ENCODE measurements at regions not wholly inside any gene's neighbourhood (a gene's known extent, or its start where the extent isn't known, plus 50 kb on each side); places are given as distances from the start of the nearest gene placed in this dataset.

DNA sequence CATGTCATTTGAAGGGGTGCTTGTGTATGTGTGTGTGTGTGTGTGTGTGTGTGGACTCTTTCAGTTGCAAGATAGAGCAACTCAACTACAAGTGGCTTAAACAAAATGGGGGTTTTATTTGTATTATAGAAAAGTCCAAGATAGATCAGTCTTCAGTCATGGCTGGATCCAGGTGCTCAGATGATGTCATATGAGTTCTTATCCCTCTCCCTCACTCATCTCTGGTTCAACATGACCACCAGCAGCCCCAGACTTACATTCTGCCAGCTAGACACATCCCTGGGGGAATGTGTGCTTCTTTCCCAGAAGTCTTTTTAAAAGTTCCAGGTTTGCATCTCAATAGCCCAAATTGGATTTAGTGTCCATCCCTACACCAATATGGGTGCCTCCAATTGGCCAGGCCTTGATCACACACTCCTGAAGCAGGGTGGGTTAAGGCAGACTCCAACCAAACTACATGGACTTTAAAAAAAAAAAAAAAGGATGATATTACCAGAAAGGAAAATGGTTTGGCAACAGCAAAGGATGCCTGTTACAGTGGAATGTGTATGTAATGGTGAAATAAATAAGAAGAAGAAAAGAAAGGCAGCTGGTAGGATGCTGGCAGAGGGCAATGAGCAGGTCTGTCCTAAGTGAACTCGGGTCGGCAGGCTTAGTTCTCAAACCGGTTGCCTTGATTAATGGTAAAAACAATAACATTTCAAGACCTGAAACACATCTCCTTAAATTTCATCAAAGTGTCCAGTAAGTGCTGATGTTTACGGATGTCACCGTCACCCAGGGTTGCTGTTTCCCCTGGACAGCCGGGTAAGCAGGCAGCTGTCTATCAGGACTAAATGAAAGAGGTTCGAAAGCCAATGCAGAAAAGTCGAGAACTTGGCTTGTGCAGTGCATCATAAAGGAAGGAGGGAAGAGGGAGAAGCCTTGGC lies 107.7 kb downstream of the SMIM20 start:
- Histone ChIP-seq H3K36me3 (ENCODE audit: control insufficient read depth, insufficient read depth, low read length) (no peaks in the 10 kb centered on the region), H3K9me3 (ENCODE audit: control insufficient read depth, insufficient read depth, low read length) (no peaks in the 10 kb centered on the region), H3K4me3 (ENCODE audit: low read depth, low read length) (no peak overlapping the region), H3K4me1 (ENCODE audit: control insufficient read depth, insufficient read depth, low read length) (no peaks in the 10 kb centered on the region), H3K27me3 (ENCODE audit: control insufficient read depth, insufficient read depth, low read length) (no peaks in the 10 kb centered on the region), H3K9ac (ENCODE audit: low read depth, low read length) (no peak overlapping the region)

DNA sequence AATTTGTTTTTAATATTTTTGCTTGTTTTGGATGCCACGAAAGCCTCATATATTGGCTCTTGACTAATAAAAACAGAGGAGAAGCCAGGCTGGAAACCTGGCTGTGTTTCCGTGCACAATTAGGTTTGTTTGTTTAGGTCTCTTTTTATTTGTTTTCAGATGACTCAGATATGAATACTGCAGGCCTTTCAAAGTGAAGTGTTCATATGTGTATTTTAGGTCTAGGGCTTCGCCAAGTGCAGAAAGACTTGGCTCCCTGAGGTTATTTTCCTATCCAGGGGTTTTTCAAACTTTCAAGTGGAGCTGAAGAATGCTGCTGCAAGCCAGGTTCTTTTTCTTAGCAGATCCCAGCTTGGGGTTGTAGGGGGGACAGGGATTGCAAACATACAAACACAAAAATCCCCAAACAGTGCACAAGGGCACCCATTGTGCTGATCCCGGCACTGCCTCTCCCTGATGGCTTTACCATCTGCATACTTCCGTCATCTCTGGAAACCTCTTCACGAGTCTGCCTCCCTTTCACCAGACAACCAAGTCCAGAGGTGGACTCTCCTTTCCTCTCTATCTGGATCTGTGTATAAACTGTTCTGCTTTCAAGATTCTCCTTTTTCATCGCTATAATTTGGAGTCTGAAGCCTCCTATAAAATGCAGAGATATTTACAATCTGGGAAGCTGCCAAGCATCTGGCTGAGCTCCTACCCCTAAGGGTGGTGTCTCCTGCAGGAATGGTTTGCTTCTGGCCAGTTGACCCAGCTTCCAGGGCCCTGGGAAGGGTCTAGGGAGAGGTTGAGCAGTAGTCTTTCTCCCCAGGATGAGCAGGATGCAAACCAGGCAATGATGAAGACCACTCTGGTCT lies 108.6 kb downstream of the SMIM20 start:
- H3K36me3 ChIP-seq (ENCODE audit: control insufficient read depth, insufficient read depth, low read length): no peaks in the 10 kb centered on the region

DNA sequence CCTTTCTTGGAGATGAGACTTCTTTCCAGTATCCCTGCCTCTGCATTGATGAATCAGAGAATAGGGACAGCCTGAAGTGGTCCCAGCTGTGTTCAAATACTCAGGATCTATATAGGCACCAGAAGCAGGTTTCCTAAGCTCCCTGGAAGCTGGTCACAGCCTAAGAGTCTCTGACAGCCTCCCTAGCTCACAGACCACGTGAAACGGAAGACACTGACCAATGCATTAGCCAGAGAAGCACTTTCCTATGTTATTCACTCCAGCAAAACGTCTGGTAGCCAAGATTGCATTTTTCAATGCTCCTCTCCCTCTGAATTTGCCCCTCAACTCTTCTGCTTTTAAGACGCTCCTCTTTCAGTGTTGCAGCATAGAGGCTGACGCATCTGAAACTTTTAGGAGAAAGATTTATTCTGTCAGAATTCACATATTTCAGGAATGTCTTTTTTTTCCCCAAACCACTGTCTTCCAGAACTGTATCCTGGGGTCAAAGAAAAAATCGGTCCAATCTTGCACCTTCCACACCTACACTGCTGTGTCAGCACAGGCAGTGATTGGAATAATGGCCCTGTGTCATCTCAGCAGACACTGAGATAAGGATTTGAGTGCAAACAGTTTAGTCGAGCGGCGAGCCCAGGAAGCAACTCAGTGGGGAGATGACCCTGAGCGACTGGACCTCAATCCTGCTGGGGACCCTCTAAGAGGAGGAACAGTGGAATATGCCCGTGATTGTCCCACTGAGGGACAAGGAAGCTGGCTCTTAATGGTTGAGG lies 109.4 kb downstream of the SMIM20 start:
- H3K9me3 ChIP-seq (ENCODE audit: control insufficient read depth, insufficient read depth, low read length): no peaks in the 10 kb centered on the region
- H3K9ac ChIP-seq (ENCODE audit: low read depth, low read length): no peak overlapping the region
- H3K4me3 ChIP-seq (ENCODE audit: low read depth, low read length): no peak overlapping the region
- H3K4me1 ChIP-seq (ENCODE audit: control insufficient read depth, insufficient read depth, low read length): peaks cover 2% of the 10 kb centered on the region
- H3K27me3 ChIP-seq (ENCODE audit: control insufficient read depth, insufficient read depth, low read length): no peaks in the 10 kb centered on the region
- H3K36me3 ChIP-seq (ENCODE audit: control insufficient read depth, insufficient read depth, low read length): no peaks in the 10 kb centered on the region

More for the DNA sequence above, 108.6 kb downstream of the SMIM20 start:
- H3K4me1 ChIP-seq (ENCODE audit: control insufficient read depth, insufficient read depth, low read length): no peaks in the 10 kb centered on the region
- no peak overlapping the region for H3K4me3 ChIP-seq (ENCODE audit: low read depth, low read length)
- no peaks in the 10 kb centered on the region for H3K9me3 ChIP-seq (ENCODE audit: control insufficient read depth, insufficient read depth, low read length)
- no peak overlapping the region for H3K9ac ChIP-seq (ENCODE audit: low read depth, low read length)
- H3K27me3 ChIP-seq (ENCODE audit: control insufficient read depth, insufficient read depth, low read length): no peaks in the 10 kb centered on the region

DNA sequence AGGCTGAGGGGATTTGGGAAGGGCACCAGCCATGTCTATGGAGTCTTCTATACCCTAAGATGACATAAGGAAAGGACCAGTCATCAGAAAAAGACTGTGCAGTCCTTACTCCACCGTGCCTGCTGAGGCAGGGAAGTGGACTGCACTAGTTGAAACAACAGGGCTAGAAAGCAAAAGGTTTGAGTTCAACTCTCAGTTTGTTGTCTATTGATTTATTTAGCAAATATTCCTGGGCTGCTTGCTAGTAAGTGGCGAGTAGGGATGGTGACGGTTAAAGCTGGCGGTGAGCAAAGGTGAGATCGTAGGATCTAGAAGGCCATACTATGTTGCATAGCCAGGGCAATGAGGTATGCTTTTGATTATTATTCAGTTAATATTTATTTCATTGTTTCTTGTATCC lies 110.1 kb downstream of the SMIM20 start:
- Histone ChIP-seq H3K36me3 (ENCODE audit: control insufficient read depth, insufficient read depth, low read length) (no peaks in the 10 kb centered on the region), H3K4me1 (ENCODE audit: control insufficient read depth, insufficient read depth, low read length) (peaks cover 2% of the 10 kb centered on the region), H3K9me3 (ENCODE audit: control insufficient read depth, insufficient read depth, low read length) (no peaks in the 10 kb centered on the region), H3K27me3 (ENCODE audit: control insufficient read depth, insufficient read depth, low read length) (no peaks in the 10 kb centered on the region), H3K4me3 (ENCODE audit: low read depth, low read length) (no peak overlapping the region), H3K9ac (ENCODE audit: low read depth, low read length) (no peak overlapping the region)

DNA sequence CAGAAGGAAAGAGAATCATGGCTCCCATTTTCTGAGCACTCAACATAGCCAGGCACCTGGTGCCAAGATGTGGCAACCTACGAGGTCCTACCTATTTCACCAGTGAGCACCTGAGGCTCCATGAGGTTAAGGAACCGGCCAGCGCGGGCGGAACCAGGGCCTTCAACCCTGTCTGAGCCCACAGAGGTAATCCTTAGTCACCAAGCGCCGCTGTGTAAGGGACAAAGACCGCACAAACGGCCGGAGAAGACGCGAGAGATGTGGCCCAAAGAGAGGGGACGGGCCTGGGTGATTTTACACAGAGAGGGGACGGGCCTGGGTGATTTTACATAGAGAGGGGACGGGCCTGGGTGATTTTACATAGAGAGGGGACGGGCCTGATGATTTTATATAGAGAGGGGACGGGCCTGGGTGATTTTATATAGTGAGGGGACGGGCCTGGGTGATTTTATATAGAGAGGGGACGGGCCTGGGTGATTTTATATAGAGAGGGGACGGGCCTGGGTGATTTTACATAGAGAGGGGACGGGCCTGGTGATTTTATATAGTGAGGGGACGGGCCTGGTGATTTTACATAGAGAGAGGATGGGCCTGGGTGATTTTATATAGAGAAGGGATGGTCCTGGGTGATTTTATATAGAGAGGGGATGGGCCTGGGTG lies 114.2 kb downstream of the SMIM20 start:
- Histone ChIP-seq H3K9me3 (ENCODE audit: control insufficient read depth, insufficient read depth, low read length) (no peaks in the 10 kb centered on the region), H3K9ac (ENCODE audit: low read depth, low read length) (no peak overlapping the region), H3K4me3 (ENCODE audit: low read depth, low read length) (peak overlapping the region; percentile 60), H3K27me3 (ENCODE audit: control insufficient read depth, insufficient read depth, low read length) (no peaks in the 10 kb centered on the region), H3K4me1 (ENCODE audit: control insufficient read depth, insufficient read depth, low read length) (peaks cover 19% of the 10 kb centered on the region), H3K36me3 (ENCODE audit: control insufficient read depth, insufficient read depth, low read length) (no peaks in the 10 kb centered on the region)

DNA sequence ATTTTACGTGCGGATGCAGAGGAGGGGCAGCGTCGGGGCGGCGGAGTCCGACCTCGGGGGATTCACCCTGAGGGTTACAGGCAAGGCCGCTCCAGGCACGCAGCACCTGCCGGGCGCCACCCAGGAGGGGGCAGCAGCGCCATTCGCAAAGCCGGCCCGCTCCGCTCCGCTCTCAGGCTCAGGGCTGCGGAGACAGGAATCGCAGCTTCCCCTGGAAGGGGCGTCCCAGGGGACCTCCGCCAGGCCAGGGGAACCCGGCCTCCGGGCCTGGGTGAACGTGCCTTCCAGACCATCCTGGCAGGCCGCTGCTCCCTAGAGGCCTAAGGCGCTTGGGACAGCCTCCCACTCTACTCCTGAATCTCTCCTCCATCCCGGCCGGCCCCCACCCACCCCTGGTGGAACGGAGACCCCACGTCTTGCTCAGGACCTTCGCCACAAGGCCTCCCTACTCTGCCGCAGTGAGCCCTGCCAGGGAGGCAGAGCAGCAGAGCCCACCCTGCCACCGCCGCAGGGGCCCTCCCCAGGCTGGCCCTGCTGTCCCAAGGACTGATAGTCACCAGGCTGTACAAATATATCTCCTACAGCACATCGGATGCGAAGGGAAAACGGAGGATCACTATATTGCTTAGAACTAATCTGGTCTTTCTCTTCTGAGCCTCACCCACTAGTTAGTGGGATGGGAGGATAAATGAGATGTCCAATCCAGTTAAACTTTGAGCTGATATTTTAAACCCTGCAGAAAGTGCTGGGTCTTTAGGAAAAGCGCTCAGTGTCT lies 115.0 kb downstream of the SMIM20 start:
- Histone ChIP-seq H3K9ac (ENCODE audit: low read depth, low read length) (peak overlapping the region; percentile 62), H3K4me3 (ENCODE audit: low read depth, low read length) (peak overlapping the region; percentile 55), H3K9me3 (ENCODE audit: control insufficient read depth, insufficient read depth, low read length) (no peaks in the 10 kb centered on the region), H3K36me3 (ENCODE audit: control insufficient read depth, insufficient read depth, low read length) (no peaks in the 10 kb centered on the region), H3K27me3 (ENCODE audit: control insufficient read depth, insufficient read depth, low read length) (no peaks in the 10 kb centered on the region), H3K4me1 (ENCODE audit: control insufficient read depth, insufficient read depth, low read length) (peaks cover 19% of the 10 kb centered on the region)

DNA sequence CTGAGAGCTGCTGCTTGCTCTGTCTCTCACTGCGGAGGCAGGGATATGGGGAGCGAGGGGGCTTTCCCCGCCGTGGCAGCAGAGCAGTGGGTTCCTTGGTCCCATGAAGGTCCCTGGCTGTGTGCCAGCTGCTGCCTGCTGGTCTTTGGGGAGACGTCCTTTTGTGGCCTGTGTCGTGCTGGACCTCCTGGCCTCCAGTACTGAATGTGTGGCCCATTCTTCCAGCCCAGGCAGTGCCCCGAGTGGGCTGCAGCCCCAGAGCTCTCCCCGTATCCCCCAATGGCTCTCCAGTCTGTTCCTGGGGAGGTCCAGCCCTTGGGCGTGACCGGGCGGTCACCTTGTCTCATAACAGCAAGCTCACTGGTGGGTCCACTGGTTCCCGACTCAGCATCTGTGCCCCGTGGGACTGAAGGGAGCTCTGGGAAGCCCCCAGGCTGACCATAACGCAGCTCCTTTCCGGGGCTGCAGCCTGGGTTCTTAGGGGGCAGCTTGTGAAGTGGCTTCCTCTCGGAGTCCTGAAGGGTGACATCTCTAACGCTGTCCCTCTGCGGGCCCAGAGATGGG lies 115.6 kb downstream of the SMIM20 start:
- H3K4me3 ChIP-seq (ENCODE audit: low read depth, low read length): peak overlapping the region; percentile 55
- no peaks in the 10 kb centered on the region for H3K27me3 ChIP-seq (ENCODE audit: control insufficient read depth, insufficient read depth, low read length)
- H3K9me3 ChIP-seq (ENCODE audit: control insufficient read depth, insufficient read depth, low read length): no peaks in the 10 kb centered on the region
- H3K4me1 ChIP-seq (ENCODE audit: control insufficient read depth, insufficient read depth, low read length): peaks cover 19% of the 10 kb centered on the region
- no peaks in the 10 kb centered on the region for H3K36me3 ChIP-seq (ENCODE audit: control insufficient read depth, insufficient read depth, low read length)
- peak overlapping the region; percentile 62 for H3K9ac ChIP-seq (ENCODE audit: low read depth, low read length)

DNA sequence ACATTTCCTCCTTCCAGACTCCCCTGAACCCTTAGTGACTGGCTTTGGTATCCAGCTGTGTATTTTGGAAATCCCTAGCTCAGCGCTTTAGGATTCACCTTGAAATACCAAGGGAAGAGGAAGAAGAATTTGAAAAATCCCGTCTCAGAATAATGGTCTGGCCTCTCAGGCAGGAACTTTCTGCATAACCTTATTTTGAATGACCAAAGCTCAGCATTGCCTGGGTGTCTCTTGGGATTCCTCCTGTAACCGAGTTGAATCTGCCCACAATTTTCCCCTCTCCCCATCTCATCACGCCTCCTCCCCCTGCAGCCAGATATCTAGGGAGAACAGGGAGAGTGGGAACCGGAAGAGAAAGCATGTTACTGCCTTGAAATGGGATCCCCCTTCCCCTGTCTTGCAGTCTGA lies 116.2 kb downstream of the SMIM20 start:
- H3K36me3 ChIP-seq (ENCODE audit: control insufficient read depth, insufficient read depth, low read length): no peaks in the 10 kb centered on the region
- no peaks in the 10 kb centered on the region for H3K9me3 ChIP-seq (ENCODE audit: control insufficient read depth, insufficient read depth, low read length)
- peaks cover 19% of the 10 kb centered on the region for H3K4me1 ChIP-seq (ENCODE audit: control insufficient read depth, insufficient read depth, low read length)
- H3K9ac ChIP-seq (ENCODE audit: low read depth, low read length): peak overlapping the region; percentile 68
- peak overlapping the region; percentile 55 for H3K4me3 ChIP-seq (ENCODE audit: low read depth, low read length)
- H3K27me3 ChIP-seq (ENCODE audit: control insufficient read depth, insufficient read depth, low read length): no peaks in the 10 kb centered on the region

DNA sequence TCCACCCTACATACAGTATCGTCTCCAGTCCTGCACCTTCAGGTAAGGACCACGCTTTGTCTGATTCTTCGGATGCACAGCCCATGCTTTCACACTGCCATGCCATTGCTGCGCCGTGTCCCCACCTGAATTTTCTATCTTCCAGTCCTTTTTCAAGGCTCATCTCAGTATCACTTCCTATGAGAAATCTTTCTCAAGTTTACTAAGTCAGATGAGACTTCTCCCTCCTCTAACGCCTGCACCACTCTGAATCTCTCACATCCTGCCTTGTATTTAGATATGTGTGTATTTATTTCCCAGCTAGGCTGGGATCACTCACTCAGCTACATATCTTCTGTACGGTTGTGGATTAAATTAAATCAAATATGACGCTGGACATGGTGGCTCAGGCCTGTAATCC lies 116.8 kb downstream of the SMIM20 start:
- H3K36me3 ChIP-seq (ENCODE audit: control insufficient read depth, insufficient read depth, low read length): no peaks in the 10 kb centered on the region
- H3K4me1 ChIP-seq (ENCODE audit: control insufficient read depth, insufficient read depth, low read length): peaks cover 19% of the 10 kb centered on the region
- H3K27me3 ChIP-seq (ENCODE audit: control insufficient read depth, insufficient read depth, low read length): no peaks in the 10 kb centered on the region
- peak overlapping the region; percentile 24 for H3K4me3 ChIP-seq (ENCODE audit: low read depth, low read length)
- peak overlapping the region; percentile 68 for H3K9ac ChIP-seq (ENCODE audit: low read depth, low read length)
- H3K9me3 ChIP-seq (ENCODE audit: control insufficient read depth, insufficient read depth, low read length): no peaks in the 10 kb centered on the region

DNA sequence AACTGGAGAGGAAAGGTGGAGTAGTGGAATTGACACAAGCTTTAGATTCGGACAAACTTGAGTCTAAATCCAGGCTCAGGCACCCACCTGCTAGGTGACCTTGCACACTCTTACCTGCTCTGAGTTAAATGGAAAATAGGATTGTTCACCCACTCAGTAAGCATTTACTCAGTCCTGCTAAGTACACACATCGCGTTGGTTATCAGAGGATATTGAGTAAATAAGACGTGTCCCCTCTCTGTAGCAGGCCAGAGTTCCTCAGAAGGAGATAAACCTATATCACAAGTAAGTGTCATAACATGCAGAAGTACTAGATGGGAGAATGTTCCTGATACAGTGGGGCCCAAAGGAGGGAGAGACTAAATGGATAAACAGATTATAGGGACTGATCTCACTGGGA lies 117.7 kb downstream of the SMIM20 start:
- Histone ChIP-seq H3K27me3 (ENCODE audit: control insufficient read depth, insufficient read depth, low read length) (no peaks in the 10 kb centered on the region), H3K4me3 (ENCODE audit: low read depth, low read length) (no peak overlapping the region), H3K9me3 (ENCODE audit: control insufficient read depth, insufficient read depth, low read length) (no peaks in the 10 kb centered on the region), H3K4me1 (ENCODE audit: control insufficient read depth, insufficient read depth, low read length) (peaks cover 19% of the 10 kb centered on the region), H3K36me3 (ENCODE audit: control insufficient read depth, insufficient read depth, low read length) (no peaks in the 10 kb centered on the region), H3K9ac (ENCODE audit: low read depth, low read length) (no peak overlapping the region)
